ENCODE measurements at regions not wholly inside any gene's neighbourhood (a gene's known extent, or its start where the extent isn't known, plus 50 kb on each side); places are given as distances from the start of the nearest gene placed in this dataset.

GRCh38 chr18:54020156-54020745 lies 204.2 kb downstream of the MBD2 start:
- no peak for TF ChIP-seq CTCF (IDR thresholded peaks at IDR 0.05)
- no peak for TF ChIP-seq POLR2A (IDR thresholded peaks at IDR 0.05)
- WGBS, 2 donors: 58 to 70% methylated on average over 6 of the region's 6 CpGs
- H3K4me3 ChIP-seq (ENCODE audit: low read depth, poor library complexity, severe bottlenecking): no peak overlapping the region
- intact Hi-C loops (cut with DNase I; ENCODE audit: low total_unique reads): no loop called here
- no peak for DNase-seq (ENCODE audit: low spot score in 2 of 2)

- 70 to 72% methylated on average over 3 of the region's 3 CpGs for WGBS, 2 donors
- no peak overlapping the region for H3K4me3 ChIP-seq (ENCODE audit: low read depth, poor library complexity, severe bottlenecking)
- intact Hi-C loops (cut with DNase I; ENCODE audit: low total_unique reads): no loop called here
- no peak for DNase-seq (ENCODE audit: low spot score in 2 of 2)
- no peak for TF ChIP-seq POLR2A (IDR thresholded peaks at IDR 0.05)
These were observed 204.8 kb downstream of the MBD2 start for GRCh38 chr18:54019641-54020040.

GRCh38 chr18:54013452-54013851 lies 211.0 kb downstream of the MBD2 start:
- TF ChIP-seq CTCF (IDR thresholded peaks at IDR 0.05) (no peak), POLR2A (IDR thresholded peaks at IDR 0.05) (no peak)
- DNase-seq (ENCODE audit: low spot score in 2 of 2): no peak
- intact Hi-C loops (cut with DNase I; ENCODE audit: low total_unique reads): loop anchor here (2.0 kb wide), 1 partner anchor 367 kb away; no protein-coding TSS in a partner anchor
- WGBS, 2 donors: 93 to 95% methylated on average over 5 of the region's 5 CpGs
- no peak overlapping the region for H3K4me3 ChIP-seq (ENCODE audit: low read depth, poor library complexity, severe bottlenecking)

GRCh38 chr18:54004828-54005227 lies 219.6 kb downstream of the MBD2 start:
- 68 to 71% methylated on average over 4 of the region's 4 CpGs for whole genome bisulfite sequencing, 2 donors
- no peak for DNase-seq (ENCODE audit: low spot score in 2 of 2)
- TF ChIP-seq CTCF (IDR thresholded peaks at IDR 0.05): no peak
- no peak for TF ChIP-seq POLR2A (IDR thresholded peaks at IDR 0.05)
- H3K4me3 ChIP-seq (ENCODE audit: low read depth, poor library complexity, severe bottlenecking): no peak overlapping the region
- intact Hi-C loops (cut with DNase I; ENCODE audit: low total_unique reads): no loop called here

- TF ChIP-seq CTCF (IDR thresholded peaks at IDR 0.05) (no peak), POLR2A (IDR thresholded peaks at IDR 0.05) (no peak)
- intact Hi-C loops (cut with DNase I; ENCODE audit: low total_unique reads): no loop called here
- no peak for DNase-seq (ENCODE audit: low spot score in 2 of 2)
- 88 to 90% methylated on average over 2 of the region's 2 CpGs for WGBS, 2 donors
- H3K4me3 ChIP-seq (ENCODE audit: low read depth, poor library complexity, severe bottlenecking): no peak overlapping the region
These were observed 221.3 kb downstream of the MBD2 start for GRCh38 chr18:54003195-54003594.

- intact Hi-C loops (cut with DNase I; ENCODE audit: low total_unique reads): no loop called here
- whole genome bisulfite sequencing, 2 donors: 95 to 97% methylated on average over 1 of the region's 1 CpG
These were observed 227.4 kb downstream of the MBD2 start for GRCh38 chr18:53997064-53997463.

More at GRCh38 chr18:53997064-53997463, 227.4 kb downstream of the MBD2 start:
- no peak overlapping the region for H3K4me3 ChIP-seq (ENCODE audit: low read depth, poor library complexity, severe bottlenecking)
- DNase-seq (ENCODE audit: low spot score in 2 of 2): no peak
- TF ChIP-seq CTCF (IDR thresholded peaks at IDR 0.05) (no peak), POLR2A (IDR thresholded peaks at IDR 0.05) (no peak)

All from lower leg skin (tissue), 4 donors.